ES-I3 (cell line): ENCODE measurements at regions not wholly inside any gene's neighbourhood (a gene's known extent, or its start where the extent isn't known, plus 50 kb on each side); places are given as distances from the start of the nearest gene placed in this dataset.
"Not testable (repeated sequence)": the region's sequence is repeated elsewhere in the genome, so short reads cannot be mapped to it uniquely, and the experiment has no call there.

ENCODE experiments used
- H3K36me3 ChIP-seq: 2 replicates; pipeline ENCODE4 v1.6.1; 2013; ENCODE audit warnings: mild to moderate bottlenecking, low read length, control low read depth, moderate library complexity; ENCODE audit not compliant: insufficient read depth
- H3K4me1 ChIP-seq: 2 replicates; pipeline ENCODE4 v1.6.1; 2013; ENCODE audit warnings: mild to moderate bottlenecking, control low read depth, low read length; ENCODE audit not compliant: insufficient read depth
- H3K9ac ChIP-seq: 2 replicates; pipeline ENCODE4 v1.6.1; 2013; ENCODE audit warnings: low read depth, mild to moderate bottlenecking, low read length, moderate library complexity
- H3K9me3 ChIP-seq: 2 replicates; pipeline ENCODE4 v1.6.1; 2013; ENCODE audit warnings: mild to moderate bottlenecking, low read length, moderate library complexity; ENCODE audit not compliant: control insufficient read depth, insufficient read depth

GRCh38 chr18:39314595-39314994, 1749.0 kb upstream of the CELF4 start:
- H3K9me3 ChIP-seq, result no peaks in the 10 kb centered on the region
- H3K9ac ChIP-seq, result no peak overlapping the region
- no peaks in the 10 kb centered on the region for H3K4me1 ChIP-seq
- H3K36me3 ChIP-seq, result no peaks in the 10 kb centered on the region

GRCh38 chr18:39313992-39314391, 1748.4 kb upstream of the CELF4 start:
- no peak overlapping the region for H3K9ac ChIP-seq
- H3K9me3 ChIP-seq, result no peaks in the 10 kb centered on the region
- no peaks in the 10 kb centered on the region for H3K36me3 ChIP-seq
- no peaks in the 10 kb centered on the region for H3K4me1 ChIP-seq

DNA sequence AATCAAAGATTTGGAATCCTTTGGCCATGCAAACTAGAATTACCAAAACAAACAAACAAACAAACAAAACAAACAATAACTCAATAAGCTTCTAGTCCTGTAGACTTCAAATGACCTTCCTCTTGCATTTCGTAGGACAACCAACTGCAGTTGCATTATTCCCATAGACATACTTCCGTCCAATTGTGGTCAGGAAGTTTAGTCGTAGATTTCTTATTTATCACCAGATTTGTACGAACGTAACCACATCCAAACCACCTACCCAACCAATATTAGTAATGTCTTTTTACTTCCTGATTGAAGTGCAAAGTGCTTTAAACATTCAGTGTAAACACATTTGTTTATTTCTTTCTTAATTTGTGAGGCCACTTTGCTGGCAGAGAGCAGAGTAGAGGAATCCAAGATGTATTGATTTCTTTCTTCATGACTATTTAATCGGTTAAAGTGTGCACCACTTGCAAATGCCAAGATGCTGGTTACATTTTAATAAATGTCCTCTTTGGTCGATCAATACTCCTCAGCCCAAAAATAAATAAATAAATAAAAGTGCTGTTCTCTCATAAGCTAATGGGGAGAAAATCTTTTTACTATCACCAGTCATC, 1745.6 kb upstream of the CELF4 start:
- Histone ChIP-seq H3K9ac (no peak overlapping the region), H3K4me1 (no peaks in the 10 kb centered on the region), H3K36me3 (no peaks in the 10 kb centered on the region), H3K9me3 (0 out of 2 replicates have a peak, but pooled peaks cover 3% of the 10 kb centered on the region)

- not testable (repeated sequence) for H3K9ac ChIP-seq, H3K4me1 ChIP-seq, H3K36me3 ChIP-seq, H3K9me3 ChIP-seq
These were observed 1743.4 kb upstream of the CELF4 start for GRCh38 chr18:39308931-39309521.

GRCh38 chr18:39305766-39306165, 1740.2 kb upstream of the CELF4 start:
- no peaks in the 10 kb centered on the region for H3K4me1 ChIP-seq
- 0 out of 2 replicates have a peak, but pooled peaks cover 3% of the 10 kb centered on the region for H3K9me3 ChIP-seq
- H3K9ac ChIP-seq, result no peak overlapping the region
- no peaks in the 10 kb centered on the region for H3K36me3 ChIP-seq

DNA sequence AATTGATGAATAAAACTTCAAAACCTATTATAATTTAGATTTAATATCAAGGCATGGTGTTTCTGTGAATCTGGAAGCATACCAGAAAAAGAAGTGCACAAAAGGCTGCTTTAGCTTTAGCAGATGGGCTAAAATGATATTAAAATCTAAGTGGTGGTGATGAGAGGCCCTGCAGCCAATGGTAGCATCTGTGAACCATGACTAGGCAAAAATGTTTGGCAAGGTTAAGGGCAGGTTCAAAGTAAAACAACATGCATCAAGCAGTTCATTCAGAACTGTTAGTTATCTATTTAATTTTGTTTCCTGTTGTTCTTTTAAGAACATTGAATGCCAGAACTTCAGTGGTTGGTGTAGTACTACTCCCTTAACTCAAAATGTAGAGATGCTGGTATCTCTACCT, 1736.9 kb upstream of the CELF4 start:
- 0 out of 2 replicates have a peak, but pooled peaks cover 4% of the 10 kb centered on the region for H3K4me1 ChIP-seq
- no peaks in the 10 kb centered on the region for H3K36me3 ChIP-seq
- 0 out of 2 replicates have a peak, but pooled peaks cover under 1% of the 10 kb centered on the region for H3K9me3 ChIP-seq
- H3K9ac ChIP-seq, result no peak overlapping the region

- Histone ChIP-seq H3K4me1 (0 out of 2 replicates have a peak, but pooled peaks cover 4% of the 10 kb centered on the region), H3K36me3 (no peaks in the 10 kb centered on the region), H3K9ac (no peak overlapping the region), H3K9me3 (no peaks in the 10 kb centered on the region)
These were observed 1733.6 kb upstream of the CELF4 start for GRCh38 chr18:39299152-39299551.

- Histone ChIP-seq H3K36me3 (no peaks in the 10 kb centered on the region), H3K4me1 (0 out of 2 replicates have a peak, but pooled peaks cover 4% of the 10 kb centered on the region), H3K9ac (no peak overlapping the region), H3K9me3 (no peaks in the 10 kb centered on the region)
These were observed 1731.6 kb upstream of the CELF4 start for GRCh38 chr18:39297225-39297624.

DNA sequence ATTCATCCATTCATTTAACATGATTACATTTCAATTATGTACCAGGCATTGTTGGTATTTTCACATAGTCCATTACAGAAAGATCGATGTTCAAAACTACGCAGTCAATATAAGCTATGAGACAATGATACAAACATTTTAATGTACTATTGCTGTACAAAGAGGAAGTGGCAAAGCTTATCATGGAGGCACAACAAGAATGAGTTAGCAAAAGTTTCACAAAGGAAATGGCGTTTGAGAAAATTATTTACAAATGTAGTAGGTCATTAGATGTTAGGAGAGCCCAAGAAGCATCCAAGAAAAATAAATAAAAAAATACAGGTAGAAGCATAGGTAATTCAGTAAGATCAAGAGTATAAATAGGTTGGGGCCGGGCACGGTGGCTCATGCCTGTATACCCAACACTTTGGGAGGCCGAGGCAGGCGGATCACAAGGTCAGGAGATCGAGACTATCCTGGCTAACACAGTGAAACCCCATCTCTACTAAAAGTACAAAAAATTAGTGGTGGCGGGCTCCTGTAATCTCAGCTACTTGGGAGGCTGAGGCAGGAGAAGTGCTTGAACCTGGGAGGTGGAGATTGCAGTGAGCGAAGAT, 1730.8 kb upstream of the CELF4 start:
- no peaks in the 10 kb centered on the region for H3K9me3 ChIP-seq
- 0 out of 2 replicates have a peak, but pooled peaks cover 4% of the 10 kb centered on the region for H3K4me1 ChIP-seq
- no peaks in the 10 kb centered on the region for H3K36me3 ChIP-seq
- H3K9ac ChIP-seq, result no peak overlapping the region

GRCh38 chr18:39276764-39277163, 1711.2 kb upstream of the CELF4 start:
- no peaks in the 10 kb centered on the region for H3K9me3 ChIP-seq
- no peaks in the 10 kb centered on the region for H3K4me1 ChIP-seq
- H3K36me3 ChIP-seq, result no peaks in the 10 kb centered on the region
- no peak overlapping the region for H3K9ac ChIP-seq

DNA sequence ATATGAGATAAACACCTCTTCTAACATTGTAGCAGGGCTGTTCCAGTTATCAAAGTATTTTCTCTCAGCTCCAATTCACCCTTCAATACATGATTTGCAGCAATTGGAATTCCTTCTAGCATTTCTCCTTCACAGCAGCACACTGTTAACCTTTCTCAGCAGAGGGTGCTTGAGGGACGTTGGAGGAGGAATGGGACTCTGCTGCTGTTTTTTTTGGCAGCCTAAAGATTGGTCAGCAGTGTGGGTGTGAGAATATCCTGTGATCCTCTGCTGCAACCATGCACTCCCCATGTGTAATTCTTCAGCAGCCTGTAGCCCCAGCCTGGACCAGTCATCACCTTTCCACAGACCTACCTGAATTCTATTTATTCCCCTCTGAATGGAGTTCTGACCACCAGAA, 1708.9 kb upstream of the CELF4 start:
- no peaks in the 10 kb centered on the region for H3K9me3 ChIP-seq

DNA sequence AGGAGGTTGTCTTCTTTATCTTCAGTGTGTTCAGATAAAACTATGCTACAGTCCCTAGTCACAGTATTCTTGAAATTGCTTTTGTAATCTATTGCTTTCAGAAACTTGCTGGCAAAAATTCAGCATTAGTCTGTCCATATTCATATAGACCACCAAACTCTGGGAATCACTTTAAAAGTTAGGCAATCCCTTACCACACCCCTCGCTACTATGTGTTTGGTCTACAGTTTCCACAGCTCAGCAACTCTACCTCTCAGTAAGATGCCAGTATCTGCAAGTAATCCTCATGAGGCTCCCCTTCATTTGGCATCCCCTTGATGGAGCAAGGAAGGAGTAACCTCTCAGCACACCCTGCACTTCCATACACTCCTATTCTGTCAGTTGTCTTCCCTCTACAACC, 1706.6 kb upstream of the CELF4 start:
- Histone ChIP-seq H3K9ac (no peak overlapping the region), H3K4me1 (no peaks in the 10 kb centered on the region), H3K9me3 (no peaks in the 10 kb centered on the region)

More for the DNA sequence above, 1708.9 kb upstream of the CELF4 start:
- Histone ChIP-seq H3K36me3 (no peaks in the 10 kb centered on the region), H3K9ac (no peak overlapping the region), H3K4me1 (no peaks in the 10 kb centered on the region)

DNA sequence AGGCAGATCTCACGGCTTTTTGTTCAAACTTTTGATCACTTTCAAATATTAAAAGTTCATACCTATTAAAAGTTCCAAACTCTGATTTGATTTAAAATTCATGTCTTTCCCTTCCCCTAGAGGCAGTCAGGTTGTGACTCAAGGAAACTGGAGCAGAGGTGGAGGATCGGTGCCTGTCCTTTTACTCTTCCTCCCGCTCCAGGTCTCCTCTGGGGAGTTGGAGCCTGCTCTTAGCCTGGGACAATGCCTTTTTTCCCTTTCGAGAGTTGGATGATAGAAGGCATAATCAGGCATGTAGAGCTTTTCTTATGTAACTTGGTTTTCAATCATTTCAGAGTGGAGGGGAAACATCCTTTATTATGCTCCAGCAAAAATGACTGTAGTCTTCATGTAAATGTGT, 1706.1 kb upstream of the CELF4 start:
- Histone ChIP-seq H3K36me3 (no peaks in the 10 kb centered on the region), H3K9me3 (no peaks in the 10 kb centered on the region), H3K4me1 (no peaks in the 10 kb centered on the region), H3K9ac (no peak overlapping the region)

More for the DNA sequence above, 1706.6 kb upstream of the CELF4 start:
- H3K36me3 ChIP-seq, result no peaks in the 10 kb centered on the region

DNA sequence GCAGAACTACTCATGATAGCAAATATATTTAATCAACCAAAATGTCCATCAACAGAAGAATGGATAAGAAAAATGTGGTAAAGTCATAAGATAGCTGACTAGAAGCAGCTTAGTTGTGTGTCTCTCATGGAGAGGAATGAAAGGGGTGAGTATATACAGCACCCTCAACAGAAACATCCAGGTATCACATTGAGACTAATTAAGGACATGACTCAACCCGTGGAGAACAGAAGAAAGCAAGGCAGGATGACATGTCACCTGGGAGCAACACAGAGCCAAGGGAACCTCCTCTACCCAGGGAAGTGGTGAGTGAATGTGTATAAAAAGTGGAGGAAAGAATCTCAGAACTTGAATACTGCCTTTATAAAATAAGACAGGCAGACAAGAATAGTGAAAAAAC, 1695.0 kb upstream of the CELF4 start:
- no peak overlapping the region for H3K9ac ChIP-seq
- no peaks in the 10 kb centered on the region for H3K36me3 ChIP-seq
- no peaks in the 10 kb centered on the region for H3K4me1 ChIP-seq
- H3K9me3 ChIP-seq, result no peaks in the 10 kb centered on the region

DNA sequence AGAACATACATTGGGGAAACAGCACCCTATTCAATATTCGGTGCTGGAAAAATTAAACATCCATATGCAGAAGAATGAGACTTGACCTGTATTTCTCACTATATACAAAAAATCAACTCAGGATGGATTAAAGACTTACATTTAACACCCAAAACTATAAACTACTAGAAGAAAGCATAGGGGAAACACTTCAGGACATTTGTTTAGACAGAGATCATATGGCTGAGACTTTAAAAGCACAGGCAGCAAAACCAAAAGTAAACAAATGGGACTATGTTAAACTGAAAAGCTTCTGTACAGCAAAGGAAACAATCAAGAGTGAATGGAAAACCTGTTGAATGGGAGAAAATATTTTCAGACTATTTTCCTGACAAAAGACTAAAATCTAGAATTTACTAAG, 1694.1 kb upstream of the CELF4 start:
- no peaks in the 10 kb centered on the region for H3K36me3 ChIP-seq

More for the DNA sequence above, 1694.1 kb upstream of the CELF4 start:
- Histone ChIP-seq H3K4me1 (no peaks in the 10 kb centered on the region), H3K9me3 (no peaks in the 10 kb centered on the region), H3K9ac (no peak overlapping the region)
